GM12891 (cell line): ENCODE measurements at regions not wholly inside any gene's neighbourhood (a gene's known extent, or its start where the extent isn't known, plus 50 kb on each side); places are given as distances from the start of the nearest gene placed in this dataset.
"Not testable (repeated sequence)": the region's sequence is repeated elsewhere in the genome, so short reads cannot be mapped to it uniquely, and the experiment has no call there.

Experiments
- DNase-seq: peaks from one replicate; pipeline ENCODE4 v3.0.0; 2011; ENCODE audit warnings: low spot score; ENCODE audit not compliant: insufficient read length
- FAIRE-seq: peaks from 2 replicates; lab custom pipeline; 2011; peaks lifted over from hg19 to GRCh38; lab: Jason Lieb, UNC
- PAX5 ChIP-seq: IDR thresholded peaks from 2 replicates; pipeline ENCODE4 v1.6.1; 2011; ENCODE audit warnings: low read length, moderate library complexity, mild to moderate bottlenecking; ENCODE audit not compliant: insufficient read depth, severe bottlenecking
- POLR2A ChIP-seq: IDR thresholded peaks from 2 replicates; pipeline ENCODE4 v1.6.1; 2011; ENCODE audit warnings: low read depth, low read length, control low read depth
- POLR2AphosphoS5 ChIP-seq: IDR thresholded peaks from 2 replicates; pipeline ENCODE4 v1.6.1; 2011; ENCODE audit warnings: low read depth, low read length, control low read depth
- POU2F2 ChIP-seq: IDR thresholded peaks from 2 replicates; pipeline ENCODE4 v1.6.1; 2011; ENCODE audit warnings: low read depth, mild to moderate bottlenecking, control low read depth, low read length, moderate library complexity
- SPI1 ChIP-seq: IDR thresholded peaks from 2 replicates; pipeline ENCODE4 v1.6.1; 2011; ENCODE audit warnings: low read depth, low read length, control low read depth
- TAF1 ChIP-seq: IDR thresholded peaks from 2 replicates; pipeline ENCODE4 v1.6.1; 2011; ENCODE audit warnings: low read depth, low read length, control low read depth

DNA sequence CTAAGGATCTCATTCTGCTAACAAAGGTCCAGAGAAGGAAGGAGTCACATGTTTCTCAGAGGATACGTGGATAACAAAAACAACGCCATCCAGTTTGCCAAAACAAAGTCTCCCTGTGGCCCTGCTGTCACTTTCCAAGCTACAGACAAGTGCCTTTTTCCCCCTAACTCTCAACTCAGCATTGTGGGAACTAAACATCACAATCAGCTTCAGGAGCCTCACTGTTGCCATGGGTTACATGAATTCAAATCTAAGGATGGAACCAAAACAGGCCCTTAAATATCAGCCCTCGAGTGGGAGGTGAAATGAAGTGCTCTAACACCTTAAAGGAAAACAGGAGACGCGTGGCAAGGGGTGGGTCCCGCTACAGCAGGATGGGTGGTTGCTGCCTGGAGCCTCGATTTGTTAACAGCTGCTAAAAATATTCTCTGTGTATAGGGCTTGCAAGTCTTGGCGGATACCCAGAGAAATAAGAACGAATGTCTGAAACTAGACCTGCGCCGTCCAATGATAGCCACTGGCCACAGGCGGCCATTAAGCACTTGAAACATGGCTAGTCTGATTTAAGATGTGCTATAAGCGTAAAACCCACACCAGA lies 66.4 kb upstream of the SOD1 start:
- no peak for FAIRE-seq
- TF ChIP-seq SPI1 (no peak), POLR2A (no peak), PAX5 (no peak), TAF1 (no peak), POLR2AphosphoS5 (no peak), POU2F2 (no peak)
- DNase-seq = no peak

DNA sequence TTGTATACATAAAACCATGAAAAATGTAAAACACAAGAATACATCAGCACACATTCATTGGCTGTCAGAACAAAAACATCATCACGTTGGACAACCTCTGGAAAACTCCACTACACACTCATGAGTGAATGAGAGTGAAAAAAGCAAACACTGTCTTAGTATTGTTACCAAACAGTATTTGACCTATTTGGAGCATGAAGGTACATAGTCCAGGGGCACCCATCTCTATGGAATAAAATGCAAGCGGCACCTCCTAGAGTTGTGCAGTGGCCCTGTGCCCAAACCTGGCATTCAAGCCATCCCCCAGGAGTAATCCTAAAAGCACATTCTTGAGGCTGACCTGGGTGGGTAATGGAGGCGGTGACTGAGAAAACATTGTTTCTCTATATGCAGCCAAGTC lies 67.0 kb upstream of the SOD1 start:
- FAIRE-seq = no peak
- no peak for DNase-seq
- TF ChIP-seq TAF1 (no peak), SPI1 (no peak), POU2F2 (no peak), POLR2AphosphoS5 (no peak), POLR2A (no peak), PAX5 (no peak)

DNA sequence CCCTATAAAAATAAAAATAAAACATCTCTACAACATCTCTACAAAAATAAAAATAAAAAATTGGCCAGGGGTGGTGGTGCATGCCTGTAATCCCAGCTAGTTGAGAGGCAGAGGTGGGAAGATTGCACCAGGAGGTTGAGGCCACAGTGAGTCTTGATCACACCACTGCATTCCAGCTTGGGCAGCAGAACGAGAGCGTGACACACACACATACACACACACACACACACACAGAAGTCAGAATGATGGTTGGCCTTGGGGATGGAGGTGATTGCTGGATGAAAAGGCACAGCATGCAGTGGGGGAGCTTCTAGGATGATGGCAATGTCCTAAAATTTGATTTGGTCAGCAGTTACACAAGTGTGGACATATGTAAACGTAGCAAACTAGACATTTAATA lies 69.7 kb upstream of the SOD1 start:
- DNase-seq (no peak), FAIRE-seq (no peak)
- TF ChIP-seq PAX5 (no peak), POLR2AphosphoS5 (no peak), SPI1 (no peak), POLR2A (no peak), POU2F2 (no peak), TAF1 (no peak)

DNA sequence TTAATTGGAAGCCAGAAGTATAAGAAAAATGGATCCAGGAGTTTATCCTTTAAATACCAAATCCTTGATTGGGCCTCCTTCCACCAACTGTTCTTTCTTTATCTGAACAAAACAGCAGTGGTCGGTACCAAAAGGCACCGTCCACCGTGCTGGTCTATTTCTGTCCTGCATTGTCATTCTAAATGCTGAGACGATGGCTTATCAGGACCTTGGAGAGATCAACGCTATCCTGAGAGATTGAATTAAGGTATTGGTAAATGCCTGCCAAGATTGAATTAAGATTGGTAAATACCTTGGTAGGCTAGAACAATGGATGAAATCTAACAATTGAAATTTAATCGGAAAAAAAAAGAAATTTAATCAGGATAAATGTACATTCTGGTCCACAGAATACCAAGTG lies 73.4 kb upstream of the SOD1 start:
- FAIRE-seq = no peak

DNA sequence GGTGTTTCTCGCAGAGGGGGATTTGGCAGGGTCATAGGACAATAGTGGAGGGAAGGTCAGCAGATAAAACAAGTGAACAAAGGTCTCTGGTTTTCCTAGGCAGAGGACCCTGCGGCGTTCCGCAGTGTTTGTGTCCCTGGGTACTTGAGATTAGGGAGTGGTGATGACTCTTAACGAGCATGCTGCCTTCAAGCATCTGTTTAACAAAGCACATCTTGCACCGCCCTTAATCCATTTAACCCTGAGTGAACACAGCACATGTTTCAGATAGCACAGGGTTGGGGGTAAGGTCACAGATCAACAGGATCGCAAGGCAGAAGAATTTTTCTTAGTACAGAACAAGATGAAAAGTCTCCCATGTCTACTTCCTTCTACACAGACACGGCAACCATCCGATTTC lies 75.6 kb upstream of the SOD1 start:
- not testable (repeated sequence) for FAIRE-seq, DNase-seq

More for the DNA sequence above, 73.4 kb upstream of the SOD1 start:
- DNase-seq = no peak
- TF ChIP-seq PAX5 (no peak), POU2F2 (no peak), POLR2A (no peak), SPI1 (no peak), TAF1 (no peak), POLR2AphosphoS5 (no peak)

DNA sequence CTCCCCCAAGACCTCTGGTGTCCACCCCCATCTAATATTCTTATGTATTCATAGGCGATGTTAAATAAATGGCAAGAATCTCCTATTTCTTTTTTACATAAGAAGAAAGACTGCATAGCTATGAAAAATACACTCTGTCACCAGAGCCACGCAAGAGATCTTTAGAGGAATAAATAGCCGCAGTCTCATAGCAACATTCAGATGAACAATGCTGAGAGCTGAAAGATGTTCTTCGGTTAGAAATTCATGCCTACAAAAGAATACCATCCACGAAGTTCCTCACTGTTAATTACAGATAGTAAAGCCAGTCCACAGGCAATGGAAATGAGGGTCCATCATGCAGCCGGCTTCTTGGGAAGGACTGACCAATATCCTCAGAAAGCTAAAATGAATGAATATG lies 76.0 kb upstream of the SOD1 start:
- FAIRE-seq (no peak), DNase-seq (no peak)
- TF ChIP-seq PAX5 (no peak), TAF1 (no peak), SPI1 (no peak), POLR2A (no peak), POLR2AphosphoS5 (no peak), POU2F2 (no peak)

DNA sequence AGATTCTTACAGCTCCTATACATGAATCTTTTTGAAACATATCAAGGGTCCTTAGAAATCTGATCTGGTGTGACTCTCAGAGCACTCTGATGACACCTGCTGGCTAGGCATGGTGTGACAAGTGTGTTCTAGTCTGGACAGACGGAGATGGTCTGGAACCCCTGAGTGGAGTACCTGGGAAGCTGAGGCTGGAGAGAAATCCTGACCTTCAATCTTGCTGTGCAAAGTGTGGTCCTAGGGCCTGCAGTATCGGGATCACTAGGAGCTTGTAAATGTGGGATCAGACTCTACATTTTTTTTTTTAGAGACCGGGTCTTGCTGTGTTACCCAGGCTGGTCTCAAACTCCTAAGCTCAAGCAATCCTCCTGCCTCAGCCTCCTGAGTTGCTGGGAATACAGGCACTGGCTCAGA lies 78.6 kb upstream of the SOD1 start:
- DNase-seq (peak; percentile 41), FAIRE-seq (peak; percentile 63)
- no peak for TF ChIP-seq TAF1
- no peak for TF ChIP-seq POLR2AphosphoS5
- no peak for TF ChIP-seq SPI1
- no peak for TF ChIP-seq POU2F2
- no peak for TF ChIP-seq POLR2A

DNA sequence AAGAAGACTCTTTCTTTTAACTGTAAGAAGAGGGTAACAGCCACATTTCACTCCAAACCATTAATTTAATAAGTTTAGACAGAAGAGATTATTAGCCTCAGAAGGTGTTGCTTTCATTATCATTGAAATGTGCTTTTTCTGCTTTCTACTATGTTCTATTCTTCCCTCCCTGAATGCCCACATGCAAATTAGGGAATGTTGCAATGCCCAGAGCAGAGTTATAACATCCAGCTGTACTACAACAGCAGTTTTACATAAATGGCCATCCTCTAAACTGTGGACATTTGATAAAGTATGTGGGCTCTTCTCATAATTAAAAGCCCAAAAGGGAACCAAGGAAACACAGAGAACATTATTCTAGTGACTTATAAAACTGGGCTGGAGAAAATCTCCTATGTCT lies 82.2 kb upstream of the SOD1 start:
- DNase-seq = no peak
- no peak for TF ChIP-seq TAF1
- TF ChIP-seq POLR2A = no peak
- TF ChIP-seq SPI1 = no peak
- TF ChIP-seq POU2F2 = no peak
- no peak for TF ChIP-seq PAX5
- no peak for TF ChIP-seq POLR2AphosphoS5
- FAIRE-seq = no peak

DNA sequence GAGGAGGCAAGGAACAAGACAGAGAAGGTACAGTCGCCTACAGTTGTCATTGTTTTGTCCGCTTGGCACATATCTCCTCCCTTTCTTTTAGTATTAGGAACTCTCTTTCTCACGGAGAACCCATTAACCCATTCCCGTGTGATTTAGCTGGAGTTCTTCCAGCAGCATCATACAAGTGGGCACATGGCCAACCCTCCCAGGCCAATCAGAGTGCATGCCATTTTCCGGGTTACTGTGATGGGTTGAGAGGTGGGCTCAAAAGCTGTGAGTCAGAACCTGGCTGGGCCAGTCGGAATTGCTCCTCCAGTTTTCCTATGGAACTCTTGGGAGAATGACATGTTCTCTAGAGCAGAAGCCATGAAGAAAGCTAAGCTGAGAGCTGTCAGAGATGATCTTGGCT lies 83.1 kb upstream of the SOD1 start:
- DNase-seq (no peak), FAIRE-seq (no peak)
- no peak for TF ChIP-seq SPI1
- no peak for TF ChIP-seq PAX5
- TF ChIP-seq POU2F2 = no peak
- no peak for TF ChIP-seq POLR2AphosphoS5
- no peak for TF ChIP-seq TAF1
- TF ChIP-seq POLR2A = no peak

DNA sequence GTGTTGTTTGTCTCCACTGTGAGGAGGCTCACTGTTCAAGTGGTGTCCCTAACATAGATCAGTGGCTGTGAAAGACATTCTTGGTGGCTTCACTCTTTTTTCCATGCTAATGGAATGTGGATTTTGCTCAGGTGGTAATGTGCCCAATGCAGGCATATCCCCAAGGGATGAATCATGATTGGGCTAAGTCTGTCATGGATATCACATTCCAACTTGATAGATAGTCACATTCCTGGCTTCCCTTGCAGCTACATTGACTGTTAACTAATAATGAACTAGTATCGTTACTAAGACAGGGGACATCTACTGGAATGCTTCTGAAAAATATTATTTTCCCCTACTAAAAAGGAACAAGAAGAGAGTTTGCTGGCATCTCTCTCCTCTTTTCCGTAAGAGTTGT lies 86.3 kb upstream of the SOD1 start:
- DNase-seq (no peak), FAIRE-seq (no peak)
- TF ChIP-seq SPI1 = no peak
- no peak for TF ChIP-seq POLR2A
- TF ChIP-seq PAX5 = no peak
- TF ChIP-seq TAF1 = no peak
- TF ChIP-seq POLR2AphosphoS5 = no peak
- no peak for TF ChIP-seq POU2F2
